Kidney (tissue), 13 donors: ENCODE measurements at regions not wholly inside any gene's neighbourhood (a gene's known extent, or its start where the extent isn't known, plus 50 kb on each side); places are given as distances from the start of the nearest gene placed in this dataset.

Source experiments
- DNase-seq, 5 donors: peaks; one replicate each; pipeline ENCODE4 v3.0.0-alpha.2; 2013 to 2020
- FAIRE-seq: peaks from 2 replicates; lab custom pipeline; 2012; peaks lifted over from hg19 to GRCh38; lab: Jason Lieb, UNC
- H3K27ac ChIP-seq, 2 donors: one replicate each; pipeline ENCODE4 v1.7.0; 2013; ENCODE audit warnings: low read depth in 2 of 2, low read length in 2 of 2, inconsistent platforms in 1 of 2
- H3K27me3 ChIP-seq: one replicate; pipeline ENCODE4 v1.7.1; 2013; ENCODE audit warnings: low read length, inconsistent platforms; ENCODE audit not compliant: control insufficient read depth, insufficient read depth
- H3K36me3 ChIP-seq, 3 donors: one replicate each; pipeline versions ENCODE4 v1.7.0 to v1.7.1; 2013; ENCODE audit warnings: low read length in 3 of 3, control low read depth in 1 of 3, inconsistent platforms in 1 of 3; ENCODE audit not compliant: insufficient read depth in 3 of 3, control insufficient read depth in 2 of 3
- H3K4me1 ChIP-seq, 3 donors: one replicate each; pipeline versions ENCODE4 v1.7.0 to v1.7.1; 2013; ENCODE audit warnings: low read length in 3 of 3, inconsistent platforms in 1 of 3, low read depth in 1 of 3; ENCODE audit not compliant: control insufficient read depth in 2 of 3, insufficient read depth in 2 of 3
- H3K4me3 ChIP-seq, 3 donors: one replicate each; pipeline versions ENCODE4 v1.7.0 to v1.8.1; 2013; ENCODE audit warnings: low read length in 3 of 3, control low read depth in 1 of 3, inconsistent platforms in 1 of 3
- H3K9ac ChIP-seq, 3 donors: one replicate each; pipeline versions ENCODE4 v1.7.0 to v1.7.1; 2013; ENCODE audit warnings: low read length in 3 of 3, control low read depth in 1 of 3, inconsistent platforms in 1 of 3
- H3K9me3 ChIP-seq, 3 donors: one replicate each; pipeline versions ENCODE4 v1.7.0 to v1.7.1; 2013; ENCODE audit warnings: low read length in 3 of 3, control low read depth in 1 of 3, inconsistent platforms in 1 of 3; ENCODE audit not compliant: control insufficient read depth in 2 of 3, insufficient read depth in 1 of 3
- intact Hi-C: fragments of 100-400 bp; cut with DNase I; formaldehyde crosslinking; loops from one replicate; pipeline ENCODE4 v1.11.1; 2022
- TF ChIP-seq, protein P1 (sequence below): IDR thresholded peaks from 3 replicates; pipeline ENCODE4 v1.5.1; 2012; ENCODE audit warnings: mild to moderate bottlenecking, moderate library complexity, borderline replicate concordance; ENCODE audit not compliant: insufficient read depth; ENCODE audit errors: extremely low read depth
- donor health status: control.
- donor health status: control.
- donor health status: control.
- donor health status: control.
- donor health status: control.
- donor health status: DM: yes; HTN: yes; CAD: no.
- donor health status: Normal renal cell carcinoma (clear cell type).

DNA sequence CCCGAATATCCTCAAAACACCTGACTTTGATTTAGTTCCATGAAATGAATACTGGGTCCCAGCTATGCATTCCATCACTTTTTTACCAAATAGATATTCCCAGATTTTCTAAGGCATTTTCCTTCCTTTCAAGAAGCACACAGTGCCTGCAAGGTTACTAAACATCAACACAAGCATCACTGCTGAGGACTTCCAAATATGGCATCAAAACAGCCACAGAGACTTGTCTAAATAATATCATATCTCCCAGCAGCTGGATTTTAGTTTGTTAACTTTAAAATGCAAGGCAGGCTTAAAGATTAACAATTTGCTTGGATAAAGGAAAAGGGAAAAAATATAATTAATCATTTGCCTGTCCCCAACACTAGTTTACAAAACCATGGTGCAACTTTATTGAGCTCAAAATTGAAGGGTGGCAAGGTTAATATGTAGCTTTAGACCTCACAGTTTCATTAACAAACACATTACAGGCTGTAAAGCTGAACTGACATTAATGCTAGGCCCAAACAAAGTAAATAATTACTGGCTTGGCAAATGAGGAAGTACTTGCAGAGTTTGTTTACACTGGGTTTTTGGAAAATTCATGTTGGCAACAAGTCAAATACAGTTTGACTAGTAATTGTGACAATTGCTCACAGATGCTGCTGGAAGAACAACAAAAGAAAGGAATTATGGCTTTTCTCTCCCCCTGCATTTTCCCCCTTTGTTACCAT is 401.7 kb upstream of the CDIN1 start:
- DNase-seq (peak in 2 of 5 donors; percentile 81 to 95), FAIRE-seq (peak; percentile 96)
- Histone ChIP-seq H3K4me1 (peaks cover 0 to 5% (median 5%) of the 10 kb centered on the region in 3 donors), H3K27me3 (no peaks in the 10 kb centered on the region), H3K9me3 (no peaks in the 10 kb centered on the region), H3K9ac (no peak overlapping the region), H3K36me3 (no peaks in the 10 kb centered on the region), H3K27ac (peak overlapping the region in 1 of 2 donors; percentile 38), H3K4me3 (no peak overlapping the region)
- intact Hi-C loops = no loop called here
- TF ChIP-seq, protein P1, sequence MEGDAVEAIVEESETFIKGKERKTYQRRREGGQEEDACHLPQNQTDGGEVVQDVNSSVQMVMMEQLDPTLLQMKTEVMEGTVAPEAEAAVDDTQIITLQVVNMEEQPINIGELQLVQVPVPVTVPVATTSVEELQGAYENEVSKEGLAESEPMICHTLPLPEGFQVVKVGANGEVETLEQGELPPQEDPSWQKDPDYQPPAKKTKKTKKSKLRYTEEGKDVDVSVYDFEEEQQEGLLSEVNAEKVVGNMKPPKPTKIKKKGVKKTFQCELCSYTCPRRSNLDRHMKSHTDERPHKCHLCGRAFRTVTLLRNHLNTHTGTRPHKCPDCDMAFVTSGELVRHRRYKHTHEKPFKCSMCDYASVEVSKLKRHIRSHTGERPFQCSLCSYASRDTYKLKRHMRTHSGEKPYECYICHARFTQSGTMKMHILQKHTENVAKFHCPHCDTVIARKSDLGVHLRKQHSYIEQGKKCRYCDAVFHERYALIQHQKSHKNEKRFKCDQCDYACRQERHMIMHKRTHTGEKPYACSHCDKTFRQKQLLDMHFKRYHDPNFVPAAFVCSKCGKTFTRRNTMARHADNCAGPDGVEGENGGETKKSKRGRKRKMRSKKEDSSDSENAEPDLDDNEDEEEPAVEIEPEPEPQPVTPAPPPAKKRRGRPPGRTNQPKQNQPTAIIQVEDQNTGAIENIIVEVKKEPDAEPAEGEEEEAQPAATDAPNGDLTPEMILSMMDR = no peak

DNA sequence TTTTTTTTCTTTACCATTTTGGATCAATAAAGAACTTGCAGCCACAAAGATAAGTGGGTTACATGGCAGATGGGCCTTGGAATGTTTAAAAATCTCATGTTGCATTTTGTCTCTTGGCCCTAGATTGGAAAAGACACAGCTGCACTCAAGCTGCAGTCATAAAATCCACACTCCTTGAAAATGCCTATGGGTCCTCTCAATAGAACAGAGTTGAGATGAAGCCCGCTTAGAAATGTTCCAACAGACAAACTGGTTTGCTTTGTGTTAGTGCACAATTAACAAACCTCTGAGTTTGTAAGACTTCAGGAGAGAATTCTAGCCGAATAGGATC is 401.2 kb upstream of the CDIN1 start:
- DNase-seq (peak in 1 of 5 donors; percentile 10), FAIRE-seq (no peak)
- TF ChIP-seq, protein P1 = no peak
- Histone ChIP-seq H3K4me3 (no peak overlapping the region), H3K9me3 (no peaks in the 10 kb centered on the region), H3K4me1 (peaks cover 0 to 5% (median 5%) of the 10 kb centered on the region in 3 donors), H3K27me3 (no peaks in the 10 kb centered on the region), H3K27ac (no peak overlapping the region), H3K9ac (no peak overlapping the region), H3K36me3 (no peaks in the 10 kb centered on the region)
- intact Hi-C loops = no loop called here

DNA sequence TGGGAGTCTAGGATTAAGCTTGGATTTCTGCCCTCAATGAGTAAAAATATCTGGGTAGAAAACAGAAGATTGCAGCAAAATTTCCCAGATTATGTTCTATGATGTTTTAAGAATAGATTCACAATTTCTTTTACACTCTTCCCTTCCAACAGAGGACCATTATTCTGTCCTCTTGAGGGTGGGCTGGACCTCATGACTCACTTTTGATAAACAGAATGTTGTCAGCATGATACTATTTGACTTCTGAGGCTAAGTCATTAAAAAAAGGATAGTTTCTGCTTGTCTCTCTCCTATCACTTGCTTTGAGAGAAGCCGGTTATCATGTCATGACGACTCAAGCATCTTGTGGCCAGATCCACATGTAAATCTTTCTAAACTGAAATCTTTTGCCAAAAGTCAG is 396.2 kb upstream of the CDIN1 start:
- H3K27me3 ChIP-seq = no peaks in the 10 kb centered on the region
- no peak overlapping the region for H3K4me3 ChIP-seq
- no peaks in the 10 kb centered on the region for H3K9me3 ChIP-seq
- TF ChIP-seq, protein P1 = no peak
- no peak for FAIRE-seq
- no peak for DNase-seq
- peaks cover 0 to 3% (median 0%) of the 10 kb centered on the region in 3 donors for H3K4me1 ChIP-seq
- intact Hi-C loops = no loop called here
- H3K9ac ChIP-seq = no peak overlapping the region
- H3K36me3 ChIP-seq = no peaks in the 10 kb centered on the region
- no peak overlapping the region for H3K27ac ChIP-seq

DNA sequence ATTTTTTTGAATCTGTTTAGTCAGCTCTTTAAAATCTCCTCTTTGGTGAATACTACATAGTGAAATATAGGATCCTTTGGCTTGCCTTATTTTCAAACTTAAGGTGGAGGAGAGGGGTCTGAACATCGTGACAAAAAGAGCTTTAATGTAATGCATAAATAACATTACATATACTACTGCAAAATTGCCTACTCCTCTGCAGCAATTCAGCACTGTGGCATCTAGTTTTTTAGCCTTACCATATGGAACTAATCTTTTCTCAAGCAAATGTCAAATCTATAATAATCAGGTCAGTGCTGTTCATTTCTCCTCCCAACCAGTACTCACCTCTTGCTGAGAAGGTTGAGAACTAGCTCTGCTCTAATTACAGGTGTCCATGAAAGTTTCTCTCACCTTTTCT is 394.0 kb upstream of the CDIN1 start:
- Histone ChIP-seq H3K4me3 (no peak overlapping the region), H3K4me1 (no peaks in the 10 kb centered on the region), H3K9me3 (no peaks in the 10 kb centered on the region), H3K9ac (no peak overlapping the region), H3K36me3 (no peaks in the 10 kb centered on the region), H3K27ac (no peak overlapping the region), H3K27me3 (no peaks in the 10 kb centered on the region)
- TF ChIP-seq, protein P1 = no peak
- intact Hi-C loops = no loop called here
- DNase-seq = no peak
- FAIRE-seq = no peak
